ENCODE measurements at regions not wholly inside any gene's neighbourhood (a gene's known extent, or its start where the extent isn't known, plus 50 kb on each side); places are given as distances from the start of the nearest gene placed in this dataset.
"Not testable (repeated sequence)": the region's sequence is repeated elsewhere in the genome, so short reads cannot be mapped to it uniquely, and the experiment has no call there.

DNA sequence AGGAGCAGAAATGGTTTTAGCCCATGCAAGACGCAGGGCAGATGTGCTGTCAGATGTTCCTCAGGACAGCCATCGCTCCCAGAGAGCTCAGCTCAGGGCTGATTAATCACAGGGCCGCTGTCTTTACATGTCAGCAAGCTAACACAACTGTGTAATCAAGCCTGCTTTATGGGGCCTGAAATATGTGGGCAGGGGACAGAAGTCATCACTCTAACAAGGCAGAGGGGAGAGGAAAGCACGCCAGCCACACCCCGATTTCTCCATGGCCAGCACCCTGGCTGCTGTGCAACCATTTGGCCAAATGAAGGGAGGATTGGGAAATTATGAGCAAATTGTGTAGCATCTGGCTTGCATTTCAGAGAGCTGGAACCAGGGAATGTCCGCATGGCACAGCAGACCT, 368.8 kb downstream of the NPHP4 start:
- no peak for DNase-seq

- DNase-seq, result no peak
Measured at GRCh38 chr1:5622412-5622811, 369.8 kb downstream of the NPHP4 start.

DNA sequence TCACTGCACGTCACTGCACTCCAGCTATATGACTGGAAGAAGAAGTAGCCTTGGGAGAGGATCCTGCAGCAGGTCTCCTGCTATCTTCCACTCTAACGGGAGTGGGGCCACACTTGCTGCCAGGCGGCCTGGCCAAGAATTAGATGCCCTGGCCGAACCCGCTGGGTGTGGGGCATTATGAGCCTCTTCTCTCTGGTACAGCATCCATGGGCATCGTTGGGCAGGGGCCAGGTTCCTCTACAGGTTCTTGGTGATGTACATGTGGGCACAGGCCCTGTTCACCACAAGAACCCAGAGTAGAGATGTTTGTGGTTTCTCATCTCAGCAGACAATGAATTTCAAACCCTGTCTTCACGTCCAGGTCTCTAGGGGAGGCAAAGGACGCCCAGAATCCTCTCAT, 370.5 kb downstream of the NPHP4 start:
- no peak for DNase-seq

GRCh38 chr1:5620997-5621396, 371.2 kb downstream of the NPHP4 start:
- DNase-seq, result no peak

DNA sequence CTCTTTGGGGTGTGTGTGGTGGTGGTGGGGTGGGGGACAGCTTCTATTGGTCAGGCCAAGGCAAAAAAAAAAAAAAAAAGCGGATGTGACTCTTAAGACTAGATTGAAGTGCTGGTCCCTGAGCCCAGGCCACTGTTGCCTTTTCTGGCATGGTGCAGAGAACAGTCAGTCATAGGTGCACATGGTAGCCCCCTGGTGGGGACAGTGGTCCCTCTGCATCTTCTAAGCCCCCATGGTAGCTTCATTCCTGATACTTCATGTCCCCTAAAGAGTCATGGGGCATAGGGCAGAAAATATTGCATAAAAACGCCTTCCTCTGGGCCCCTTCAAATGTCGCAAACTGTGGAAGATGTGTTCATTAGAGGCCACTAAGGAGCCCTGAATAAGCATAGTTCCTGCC, 371.8 kb downstream of the NPHP4 start:
- no peak for DNase-seq

GRCh38 chr1:5619469-5619868, 372.8 kb downstream of the NPHP4 start:
- no peak for DNase-seq

- no peak for DNase-seq
Measured at GRCh38 chr1:5617546-5617945, 374.7 kb downstream of the NPHP4 start.

DNA sequence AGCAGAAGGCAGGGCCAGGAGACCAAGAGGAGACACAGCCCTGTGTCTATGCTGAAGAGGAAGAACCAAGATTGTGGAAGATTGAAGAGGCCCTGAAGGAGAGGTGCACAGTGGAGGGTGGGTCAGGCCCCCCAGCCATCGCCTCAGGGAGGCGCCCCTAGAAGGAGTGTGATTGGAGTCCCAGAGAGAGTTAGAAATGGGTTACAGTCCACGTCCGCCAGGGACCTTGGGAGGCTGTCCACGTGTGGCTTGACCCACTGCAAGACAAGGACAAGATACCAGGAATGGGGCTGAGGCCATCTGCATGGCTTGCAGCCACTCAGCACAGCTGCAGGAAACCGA, 375.1 kb downstream of the NPHP4 start:
- no peak for DNase-seq

DNA sequence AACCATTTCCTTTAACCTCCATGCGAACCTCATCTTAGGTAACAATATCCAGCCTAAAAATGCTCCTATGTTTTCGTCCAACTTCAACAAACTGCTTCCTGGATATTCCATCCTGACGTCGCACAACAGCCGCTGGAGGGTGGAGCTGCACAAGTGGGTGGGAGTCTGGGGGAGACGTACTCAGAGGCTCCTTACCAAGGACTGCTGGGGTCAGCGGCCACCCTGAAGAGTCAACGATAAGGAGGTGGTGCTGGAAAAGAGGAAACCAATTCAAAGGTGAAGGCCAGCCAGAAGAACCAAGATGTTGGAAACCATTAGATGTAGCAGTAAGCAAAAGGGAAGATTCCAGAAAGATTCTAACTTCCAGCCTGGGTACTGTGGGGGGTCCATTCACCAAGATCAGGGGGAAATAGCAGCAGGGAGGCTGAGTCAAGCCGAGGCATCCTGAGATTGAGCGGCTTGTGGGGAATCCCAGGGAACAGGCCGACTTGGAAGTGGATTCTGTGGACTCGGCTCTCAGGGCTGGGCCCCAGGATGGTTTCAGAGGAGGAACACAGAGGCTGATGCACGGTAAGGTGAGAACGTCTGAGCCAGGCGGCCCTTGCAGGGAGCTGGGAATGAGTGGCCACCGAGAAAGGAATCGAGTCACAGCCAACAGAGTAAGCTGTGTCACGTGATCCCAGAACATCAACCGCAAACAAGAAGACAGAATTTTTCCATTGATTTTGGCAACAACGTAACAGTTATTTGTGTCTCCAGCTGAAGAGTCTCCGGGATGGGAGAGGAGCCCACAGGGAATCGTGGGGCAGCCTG, 375.7 kb downstream of the NPHP4 start:
- DNase-seq, result no peak

DNA sequence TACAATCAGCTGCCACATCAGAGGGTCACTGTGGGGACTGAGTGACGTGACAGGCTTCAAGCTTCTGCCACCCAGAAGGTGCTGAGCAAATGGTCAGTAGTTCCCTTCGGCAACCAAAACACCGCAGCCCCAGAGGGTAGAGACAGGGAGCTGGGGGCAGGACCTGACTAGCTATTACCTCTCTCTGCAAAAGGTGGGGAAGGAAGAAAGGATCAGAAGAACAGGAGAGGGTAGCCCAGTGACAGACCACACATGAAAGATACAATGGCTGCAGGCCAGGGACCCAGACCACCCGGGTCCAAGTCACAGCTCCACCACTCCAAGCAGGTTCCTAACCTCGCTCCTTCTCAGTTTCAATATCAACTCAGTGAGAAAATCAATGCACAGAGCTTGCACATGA, 377.1 kb downstream of the NPHP4 start:
- no peak for DNase-seq

DNA sequence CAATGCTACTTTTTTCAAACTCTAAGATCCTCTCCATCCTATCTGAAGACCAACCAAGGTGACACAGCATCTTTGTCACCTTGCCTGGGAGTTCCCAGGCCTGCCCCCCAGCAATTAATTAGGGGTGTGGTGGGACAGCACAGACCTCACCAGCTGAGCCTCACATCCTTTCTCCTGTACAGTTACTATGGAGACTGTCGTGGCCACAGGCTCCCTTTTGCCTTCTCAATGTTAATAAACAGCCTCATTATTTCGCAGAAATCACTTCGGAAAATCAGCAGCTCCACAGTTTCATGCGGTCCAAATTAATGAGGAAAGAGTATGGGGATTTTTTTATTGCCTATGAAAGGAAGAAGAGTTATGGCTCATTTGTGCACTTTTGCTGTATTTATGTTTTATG, 378.3 kb downstream of the NPHP4 start:
- no peak for DNase-seq

- no peak for DNase-seq
Measured at GRCh38 chr1:5611851-5612250, 380.4 kb downstream of the NPHP4 start.

DNA sequence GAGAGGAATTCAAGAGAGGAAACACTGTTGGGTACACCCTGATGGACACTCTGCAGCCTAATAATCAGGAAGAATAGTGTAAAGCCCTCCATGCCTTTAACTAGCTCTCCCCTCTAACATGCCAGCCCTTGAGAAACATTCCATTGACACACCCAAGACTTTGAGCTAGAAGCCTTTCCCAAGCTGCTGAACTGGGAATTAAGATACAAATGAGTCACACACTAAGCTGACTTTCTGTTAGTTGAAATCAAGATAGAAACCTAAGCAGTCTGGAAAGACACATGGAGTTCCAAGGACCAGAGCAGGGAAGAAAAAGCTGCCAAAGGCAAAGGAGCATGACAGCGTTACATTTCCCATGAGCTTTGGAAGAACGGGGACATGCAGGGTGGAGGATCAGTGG, 380.8 kb downstream of the NPHP4 start:
- no peak for DNase-seq

GRCh38 chr1:5610432-5610831, 381.8 kb downstream of the NPHP4 start:
- DNase-seq, result no peak

GRCh38 chr1:5603353-5604104, 388.7 kb downstream of the NPHP4 start:
- DNase-seq, result no peak

GRCh38 chr1:5602718-5603117, 389.5 kb downstream of the NPHP4 start:
- not testable (repeated sequence) for DNase-seq

GRCh38 chr1:5601516-5601915, 390.7 kb downstream of the NPHP4 start:
- DNase-seq, result no peak

DNA sequence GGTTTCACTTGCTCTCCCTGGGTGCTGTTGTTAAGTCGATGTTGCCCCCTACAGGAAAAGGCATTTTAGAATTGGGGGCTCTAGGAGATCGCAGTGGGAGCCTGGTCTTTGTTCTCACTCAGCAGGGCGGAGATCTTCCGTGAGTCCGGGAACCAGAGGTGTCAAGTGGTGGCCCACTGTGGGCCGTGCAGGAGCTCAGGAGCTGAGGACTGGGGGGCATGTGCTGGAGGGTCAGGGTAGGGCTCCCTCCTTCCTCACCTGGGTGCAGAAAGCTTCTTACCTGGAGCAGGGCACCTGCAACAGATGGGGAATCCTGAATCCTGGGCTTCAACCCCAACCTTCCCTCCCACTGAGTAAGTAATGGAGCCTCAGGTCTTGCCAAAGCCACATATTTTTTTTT, 392.7 kb downstream of the NPHP4 start:
- no peak for DNase-seq

GRCh38 chr1:5598824-5599395, 393.3 kb downstream of the NPHP4 start:
- DNase-seq, result no peak

DNA sequence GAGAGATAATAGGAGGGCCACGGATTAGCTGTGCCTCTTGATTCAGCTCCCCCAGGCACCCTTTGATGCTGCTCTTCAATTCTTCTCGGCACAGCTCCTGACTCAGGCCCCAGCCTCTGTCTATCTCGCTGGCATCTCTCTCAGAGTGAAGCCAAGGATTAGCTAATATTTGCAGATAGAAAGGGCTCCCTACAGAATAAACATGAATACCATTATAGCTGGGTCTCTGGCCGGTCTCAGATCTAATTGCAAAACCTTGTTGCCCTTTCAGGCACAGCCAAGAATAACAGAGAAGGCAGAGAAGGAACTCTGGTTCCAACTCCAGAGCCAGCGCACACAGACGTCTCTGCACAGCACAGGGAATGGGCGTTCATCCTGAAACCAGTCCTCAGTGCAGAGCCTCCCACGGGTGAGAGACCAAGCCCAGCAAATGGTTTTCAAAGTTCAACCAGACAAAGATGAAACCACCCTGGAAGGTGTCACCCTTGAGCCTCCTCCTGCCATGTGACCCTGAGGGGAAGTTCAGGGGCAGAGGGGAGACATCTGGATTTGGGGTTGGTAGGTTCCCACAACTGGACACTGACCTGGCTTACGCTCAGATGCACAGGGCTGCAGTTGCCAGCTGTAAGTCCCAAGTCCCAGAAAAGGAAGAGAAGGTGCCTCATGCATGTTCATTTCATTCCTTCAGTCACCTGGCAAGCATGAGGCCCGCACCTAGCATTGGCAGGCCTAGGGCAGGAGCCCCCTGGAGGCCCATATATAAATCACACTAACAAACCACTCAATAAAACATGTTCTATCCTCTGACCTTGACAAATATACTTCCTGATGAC, 394.0 kb downstream of the NPHP4 start:
- DNase-seq, result no peak

DNA sequence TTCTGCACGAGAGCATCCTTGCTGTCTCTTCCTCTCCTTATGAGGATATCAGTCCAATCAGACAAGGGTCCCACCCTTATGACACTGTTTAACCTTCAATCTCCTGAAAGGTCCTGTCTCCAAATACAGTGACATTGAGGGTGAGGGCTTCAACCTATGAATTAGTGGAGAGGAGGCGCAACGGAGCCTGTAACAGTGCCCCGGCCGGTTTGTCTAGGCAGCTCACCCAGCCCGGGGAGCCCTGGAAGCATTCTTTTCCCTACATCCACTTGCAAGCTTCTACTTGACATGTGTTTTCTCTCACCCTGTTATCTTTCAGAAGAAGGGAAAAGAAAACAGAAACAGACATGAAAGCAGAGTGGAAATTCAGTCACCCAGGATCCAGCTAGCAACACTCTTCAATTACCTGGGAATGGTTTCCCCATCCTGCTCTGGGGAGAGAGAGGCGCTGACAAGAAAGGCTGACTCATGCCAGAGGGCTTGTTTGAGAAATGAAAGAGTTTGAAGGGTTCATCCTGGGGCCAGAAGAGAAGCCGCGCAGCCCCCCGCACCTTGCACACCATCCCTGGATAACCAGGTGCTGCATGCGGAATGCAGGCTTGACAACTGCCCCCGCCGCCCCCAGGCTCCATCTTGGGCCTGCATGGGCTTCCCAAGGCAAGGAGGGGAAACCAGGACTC, 394.9 kb downstream of the NPHP4 start:
- no peak for DNase-seq

DNA sequence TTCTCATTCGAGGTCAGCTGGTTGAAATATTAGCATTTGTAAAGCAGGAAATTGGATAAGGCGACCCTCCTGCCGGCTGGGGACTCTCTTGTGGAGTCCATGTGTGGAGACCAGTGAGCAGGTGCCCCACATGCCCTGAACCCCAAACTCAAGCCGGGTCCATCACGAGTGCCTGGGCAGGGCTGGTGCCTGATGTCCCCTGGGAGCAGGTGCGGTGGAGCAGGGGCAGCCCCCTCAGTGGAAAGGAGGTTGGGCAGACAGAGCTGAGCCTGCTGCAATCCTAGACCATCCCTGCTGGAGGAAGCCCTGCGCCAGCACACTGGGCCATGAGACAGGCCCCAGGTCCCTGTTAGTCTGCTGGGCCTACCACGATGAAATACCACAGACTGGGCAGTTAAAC, 395.6 kb downstream of the NPHP4 start:
- DNase-seq, result no peak

All from activated naive CD4-positive, alpha-beta T cell (primary cell).